IPS-NIHi11 (cell line): ENCODE measurements at regions not wholly inside any gene's neighbourhood (a gene's known extent, or its start where the extent isn't known, plus 50 kb on each side); places are given as distances from the start of the nearest gene placed in this dataset.

Experiments used
- DNase-seq: peaks from one replicate; pipeline ENCODE4 v3.0.0; 2012; ENCODE audit warnings: mixed read lengths, low spot score

DNA sequence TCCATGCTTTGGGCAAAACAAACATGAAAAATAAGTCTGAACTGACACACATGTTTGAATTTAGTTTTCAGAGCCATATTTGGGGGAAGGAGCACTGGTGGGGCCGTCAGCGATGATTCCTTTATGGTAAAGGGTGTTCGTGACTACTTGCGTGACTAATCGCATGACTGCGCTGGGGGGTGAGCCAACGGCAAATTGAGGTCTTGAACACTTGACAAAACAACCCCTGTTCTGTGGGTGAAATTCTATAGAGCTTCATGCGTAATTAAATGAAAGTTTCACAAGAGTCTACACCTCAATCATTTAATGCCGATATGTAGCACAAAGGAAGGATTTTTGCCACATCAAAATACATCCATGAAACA lies 127.5 kb upstream of the CYP1B1 start:
- DNase-seq, result no peak

DNA sequence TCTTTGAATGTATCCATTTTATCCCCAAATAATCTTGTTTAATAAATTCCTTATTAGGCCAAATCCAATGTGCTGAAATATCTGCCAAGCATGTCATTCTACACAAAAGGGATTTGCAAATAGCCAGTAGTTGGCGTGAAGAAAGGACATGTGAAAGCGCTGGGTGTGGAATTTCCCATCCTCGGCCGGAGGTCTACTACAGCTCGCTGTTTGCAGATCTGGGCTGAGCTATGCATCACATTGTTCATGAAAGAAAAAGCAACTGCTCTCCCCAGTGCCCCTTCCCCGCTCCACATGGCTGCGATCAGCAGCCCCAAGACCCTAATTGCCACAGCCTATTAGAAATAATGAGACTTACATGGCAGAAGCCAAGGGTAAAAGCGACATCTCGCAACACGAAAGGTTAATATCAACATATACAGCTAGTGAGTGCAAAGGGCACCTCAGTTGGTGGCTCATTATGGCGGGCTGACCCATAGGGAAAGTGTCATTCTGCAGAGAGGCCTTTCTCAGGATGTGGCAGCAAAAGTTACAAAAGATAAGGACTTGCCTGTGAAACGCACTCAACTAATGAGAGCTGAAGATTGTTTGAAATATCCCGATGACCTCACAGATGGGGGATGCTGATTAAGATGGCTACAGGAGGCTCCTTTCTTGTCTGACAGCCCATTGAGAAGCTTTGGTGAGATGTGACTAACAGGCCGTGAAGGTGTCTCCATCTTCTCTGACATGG lies 126.9 kb upstream of the CYP1B1 start:
- no peak for DNase-seq

DNA sequence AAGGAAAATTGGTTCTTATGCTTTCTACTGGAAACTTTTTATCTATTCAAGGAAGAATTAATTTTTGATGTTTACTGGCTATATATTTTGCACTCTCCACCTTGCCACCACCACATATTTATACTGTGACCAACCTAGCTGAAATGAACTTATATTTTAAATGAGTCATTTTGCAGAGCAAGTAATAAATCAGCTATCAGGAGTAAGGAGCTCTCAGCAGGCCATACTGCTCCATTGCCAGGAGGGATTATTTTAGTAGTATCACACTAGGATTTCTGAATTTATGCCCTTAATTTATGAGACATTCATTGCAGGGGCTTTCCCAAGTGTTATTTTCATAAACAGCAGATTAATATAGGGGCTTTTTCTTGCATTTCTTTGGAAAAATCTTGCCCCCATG lies 125.8 kb upstream of the CYP1B1 start:
- no peak for DNase-seq

DNA sequence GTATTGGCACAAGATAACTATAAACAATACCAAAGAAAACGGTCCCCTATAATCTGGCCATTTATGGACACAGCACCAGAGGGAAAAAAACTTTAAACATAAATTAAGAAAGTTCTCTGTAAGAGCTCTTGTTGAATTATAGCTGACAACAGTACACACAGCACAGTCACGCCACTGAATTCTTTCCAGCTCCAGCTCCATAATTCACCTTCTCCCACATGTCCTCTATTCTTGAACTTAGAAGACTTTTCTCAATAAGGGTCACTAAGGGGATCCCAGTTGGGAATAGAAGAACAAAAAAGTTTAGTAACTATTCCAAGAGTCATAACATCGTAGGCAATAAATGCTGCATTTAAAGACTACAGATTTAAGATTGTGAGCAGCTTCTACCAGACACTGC lies 124.6 kb upstream of the CYP1B1 start:
- no peak for DNase-seq

DNA sequence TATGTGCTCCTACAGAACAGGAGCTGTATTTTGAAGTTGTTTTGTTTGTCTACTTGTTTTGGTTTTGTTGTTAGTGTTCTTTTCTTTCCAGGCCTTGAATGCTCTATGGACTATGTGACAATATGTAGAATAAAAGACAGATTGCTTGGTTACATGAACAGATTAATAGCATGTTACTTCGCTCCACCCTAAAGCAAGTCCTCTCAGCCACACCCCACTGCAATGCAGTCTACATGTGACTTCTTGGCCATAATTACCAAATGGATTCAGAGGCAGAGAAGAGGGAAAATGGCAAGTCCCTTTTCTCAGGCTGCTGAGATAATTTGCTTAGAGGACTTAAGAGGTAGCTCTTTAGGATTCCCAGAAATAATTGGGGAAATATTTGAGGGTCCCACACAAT lies 123.2 kb upstream of the CYP1B1 start:
- DNase-seq, result no peak

DNA sequence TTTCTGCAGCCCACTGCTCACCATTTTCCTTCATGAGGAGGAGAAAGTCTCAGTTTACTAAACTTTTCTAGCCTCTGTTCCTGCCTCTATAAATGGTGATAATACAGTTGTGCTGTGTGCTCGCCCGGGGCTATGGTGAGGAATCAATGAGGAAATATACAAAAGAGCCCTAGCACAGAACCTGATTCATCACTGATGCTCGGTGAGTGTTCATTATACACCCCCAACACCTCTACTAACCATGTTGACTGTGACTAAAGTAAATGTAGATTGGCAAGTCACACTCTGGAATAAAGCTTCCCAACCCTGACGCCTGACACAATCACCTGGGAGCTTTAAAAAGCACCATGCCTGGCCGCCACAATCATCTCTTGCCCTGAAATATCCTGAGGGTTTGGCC lies 118.8 kb upstream of the CYP1B1 start:
- no peak for DNase-seq

DNA sequence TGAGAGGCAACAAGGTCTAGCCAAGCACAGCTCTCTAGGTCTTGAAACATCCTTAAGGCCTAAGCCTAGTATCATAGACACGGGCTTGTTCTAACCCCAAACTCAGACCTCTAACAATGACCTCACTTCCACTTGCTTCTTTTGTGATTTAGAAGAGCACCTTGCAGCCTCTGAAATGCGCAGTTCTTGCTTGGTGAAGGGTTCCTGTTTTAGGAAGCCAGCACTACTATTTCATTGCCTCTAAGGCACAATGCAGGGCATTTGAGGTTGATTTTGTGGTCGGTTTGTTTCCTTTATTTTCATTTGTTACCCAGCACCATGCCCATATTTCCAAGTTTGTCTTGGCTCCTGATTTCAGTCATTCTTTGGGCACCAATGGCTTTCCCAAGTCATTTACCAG lies 117.0 kb upstream of the CYP1B1 start:
- DNase-seq, result no peak

DNA sequence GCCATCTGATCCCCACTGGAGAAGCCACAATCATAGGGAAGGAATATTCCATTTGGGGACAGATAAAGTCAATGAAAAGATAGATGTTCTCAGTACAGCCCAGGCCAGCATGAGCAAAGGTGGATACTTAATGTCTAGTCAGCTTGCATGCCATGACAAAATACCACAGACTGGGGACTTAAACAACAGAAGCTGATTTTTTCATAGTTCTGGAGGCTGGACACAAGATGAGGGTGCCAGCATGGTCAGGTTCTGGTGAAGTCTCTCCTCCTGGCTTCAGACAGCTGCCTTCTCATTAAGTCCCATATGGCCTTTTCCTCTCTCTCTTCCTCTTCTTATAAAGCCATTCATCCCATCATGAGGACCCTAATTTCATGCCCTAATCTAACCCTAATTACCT lies 116.1 kb upstream of the CYP1B1 start:
- DNase-seq, result no peak

DNA sequence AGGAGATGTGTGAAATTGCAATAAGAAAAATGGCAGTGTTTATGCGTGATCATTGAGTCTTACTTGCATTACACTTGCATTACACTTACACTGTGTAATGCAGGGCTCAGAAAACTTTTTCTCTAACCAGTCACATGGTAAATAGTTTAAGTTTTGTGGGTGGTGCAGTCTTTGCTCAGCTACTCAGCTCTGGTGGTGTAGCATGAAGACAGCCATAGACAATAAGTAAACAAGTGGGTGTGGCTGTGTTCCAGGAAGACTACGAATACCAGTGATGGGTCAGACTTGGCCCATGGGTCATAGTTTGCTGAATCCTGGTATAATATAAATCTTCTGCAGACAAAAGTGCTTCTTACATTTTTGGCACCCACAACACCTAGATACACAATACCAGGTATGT lies 115.6 kb upstream of the CYP1B1 start:
- DNase-seq, result no peak

DNA sequence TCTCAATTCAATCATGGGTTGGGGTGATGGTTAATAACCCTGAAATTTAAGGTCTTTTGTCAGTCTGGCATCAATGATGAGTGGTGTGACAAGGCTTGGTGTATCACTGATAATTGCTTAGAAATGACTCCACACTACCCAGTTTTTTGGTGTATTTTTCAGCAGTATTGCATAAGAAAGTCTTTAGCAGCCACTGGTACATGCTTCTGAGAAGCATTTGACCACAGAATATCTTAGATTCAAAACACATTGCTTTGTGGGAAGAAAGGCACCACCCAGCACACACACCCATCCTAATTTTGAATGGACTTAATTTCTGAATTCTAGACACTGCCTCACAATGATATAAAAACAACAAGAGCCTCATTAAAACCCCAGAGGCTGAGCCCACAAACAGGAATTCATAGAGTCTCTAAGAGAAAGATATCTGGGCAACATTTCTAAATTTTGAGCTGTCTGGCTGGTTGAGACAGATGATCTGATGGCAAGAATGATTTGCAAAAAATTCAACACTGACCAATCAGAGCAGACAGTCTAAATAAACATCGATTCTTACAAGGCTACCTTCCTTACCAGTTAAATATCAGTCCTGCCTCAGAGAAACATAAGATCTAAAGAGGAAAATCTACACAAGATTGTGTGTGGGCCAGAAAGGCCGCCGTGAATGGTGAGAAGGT lies 114.7 kb upstream of the CYP1B1 start:
- DNase-seq, result no peak

DNA sequence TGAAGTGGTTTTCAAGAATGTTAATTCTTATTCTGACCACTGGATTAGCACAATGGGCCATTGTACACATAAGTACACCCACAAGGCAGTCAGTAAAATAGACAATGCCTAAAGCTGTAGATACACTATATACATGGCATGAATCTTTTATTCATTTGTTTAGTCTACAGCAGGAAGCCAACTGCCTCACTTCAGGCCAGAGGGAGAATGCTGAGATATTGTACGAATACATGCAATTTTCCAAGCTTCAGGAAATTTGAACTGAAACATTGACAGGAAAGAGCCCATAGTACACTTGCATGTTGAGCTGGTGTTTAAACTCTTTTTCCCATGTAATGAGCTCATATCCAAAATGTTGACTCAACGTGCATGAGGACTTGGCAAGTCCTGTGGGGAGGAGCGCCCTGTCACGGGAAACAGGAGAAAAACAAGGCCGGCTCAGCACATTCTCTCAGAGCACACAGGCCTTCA lies 111.6 kb upstream of the CYP1B1 start:
- no peak for DNase-seq

DNA sequence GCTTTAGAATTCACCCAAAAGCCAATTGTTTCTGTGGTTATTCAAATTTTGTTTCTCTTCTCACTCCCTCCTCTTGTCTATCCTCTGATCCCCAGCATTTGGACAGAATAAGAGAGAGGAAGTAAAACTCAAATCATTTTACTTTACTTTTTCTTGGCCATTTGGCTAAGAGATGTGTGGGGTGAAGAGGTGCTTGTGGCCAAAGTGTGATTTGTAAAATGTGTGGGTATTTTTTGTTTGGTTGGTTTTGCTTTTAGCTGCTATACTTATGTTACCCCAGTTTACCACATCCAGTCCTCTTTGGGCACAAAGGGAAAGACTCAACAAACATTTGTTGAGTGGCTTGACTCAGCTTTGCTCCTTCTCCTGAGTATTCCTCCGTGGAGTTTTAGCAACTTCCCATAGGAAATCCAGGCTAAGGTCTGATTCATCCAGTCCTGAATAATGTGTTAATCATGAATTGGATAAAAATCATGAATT lies 109.1 kb upstream of the CYP1B1 start:
- DNase-seq, result no peak

DNA sequence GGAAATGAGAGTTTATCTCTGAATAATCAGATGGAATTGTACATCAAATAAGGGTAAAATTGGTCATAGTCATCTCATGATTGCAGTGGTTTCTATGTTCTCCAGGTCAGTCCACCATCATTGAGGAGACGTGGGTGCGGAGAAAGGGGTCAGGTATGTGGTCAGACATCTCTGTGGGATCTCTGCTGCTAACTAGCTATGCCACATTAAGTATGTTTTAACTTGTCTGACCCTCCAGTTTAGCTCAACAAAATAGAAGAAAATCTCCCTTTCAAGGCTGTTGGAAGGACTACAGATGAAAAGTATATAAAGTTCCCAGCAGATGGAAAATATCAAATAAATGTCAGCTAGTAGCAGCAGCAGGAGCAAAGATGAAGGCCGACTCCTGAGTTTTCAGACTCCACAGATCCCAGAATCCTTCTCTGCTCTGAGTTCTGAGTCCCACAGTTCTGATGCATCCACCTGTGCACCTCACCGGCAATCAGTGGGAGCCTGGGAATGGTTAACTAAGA lies 106.6 kb upstream of the CYP1B1 start:
- DNase-seq, result no peak

DNA sequence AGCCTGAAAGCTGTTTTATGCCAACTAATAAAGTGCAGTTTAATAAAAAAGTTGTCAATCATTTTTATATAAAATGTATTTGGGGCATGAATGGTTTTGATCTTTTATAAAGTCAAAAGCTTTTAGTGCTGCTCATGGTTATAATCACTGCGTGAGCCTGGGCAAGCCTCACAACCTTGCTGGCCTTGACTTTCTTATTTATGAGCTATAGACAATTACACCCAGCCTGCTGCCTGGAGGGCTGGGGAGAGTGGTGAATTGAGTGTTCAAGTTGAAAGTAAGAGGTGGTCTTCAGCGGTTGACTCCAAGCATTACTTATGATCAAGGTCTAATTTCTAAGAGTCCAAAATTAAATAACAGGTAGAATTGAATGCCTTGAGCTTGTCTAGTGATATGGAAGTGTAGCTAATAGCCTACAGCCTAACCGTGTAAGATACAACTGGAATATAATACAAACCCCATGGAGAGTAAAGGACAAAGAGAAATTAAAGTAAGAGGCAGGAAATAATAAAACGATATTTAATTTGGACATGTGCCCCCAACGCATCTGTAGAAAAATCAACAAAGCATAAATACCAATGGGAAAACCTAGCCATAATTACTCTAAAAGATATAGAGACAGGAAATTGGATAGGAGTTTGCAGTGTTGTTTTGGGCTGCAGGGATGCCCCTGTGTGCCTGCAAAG lies 106.0 kb upstream of the CYP1B1 start:
- no peak for DNase-seq

DNA sequence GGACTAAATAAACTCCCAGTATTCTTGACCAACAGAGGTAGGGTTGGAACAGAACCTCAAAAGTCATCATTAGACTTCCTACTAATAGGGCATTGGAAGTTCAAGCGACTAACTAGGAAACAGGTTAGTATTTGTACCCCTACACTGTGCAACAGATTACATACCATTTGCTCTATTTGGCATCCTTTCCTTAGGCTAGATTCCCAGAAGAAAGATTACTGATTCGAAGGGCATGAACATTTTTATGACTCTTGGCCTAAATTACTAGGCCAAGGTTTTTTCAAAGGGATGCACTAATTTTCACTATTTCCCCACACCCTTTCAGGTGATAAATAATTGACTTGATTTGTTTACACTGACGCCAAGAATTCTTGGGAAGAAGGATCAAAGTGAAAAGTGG lies 104.8 kb upstream of the CYP1B1 start:
- DNase-seq, result no peak

DNA sequence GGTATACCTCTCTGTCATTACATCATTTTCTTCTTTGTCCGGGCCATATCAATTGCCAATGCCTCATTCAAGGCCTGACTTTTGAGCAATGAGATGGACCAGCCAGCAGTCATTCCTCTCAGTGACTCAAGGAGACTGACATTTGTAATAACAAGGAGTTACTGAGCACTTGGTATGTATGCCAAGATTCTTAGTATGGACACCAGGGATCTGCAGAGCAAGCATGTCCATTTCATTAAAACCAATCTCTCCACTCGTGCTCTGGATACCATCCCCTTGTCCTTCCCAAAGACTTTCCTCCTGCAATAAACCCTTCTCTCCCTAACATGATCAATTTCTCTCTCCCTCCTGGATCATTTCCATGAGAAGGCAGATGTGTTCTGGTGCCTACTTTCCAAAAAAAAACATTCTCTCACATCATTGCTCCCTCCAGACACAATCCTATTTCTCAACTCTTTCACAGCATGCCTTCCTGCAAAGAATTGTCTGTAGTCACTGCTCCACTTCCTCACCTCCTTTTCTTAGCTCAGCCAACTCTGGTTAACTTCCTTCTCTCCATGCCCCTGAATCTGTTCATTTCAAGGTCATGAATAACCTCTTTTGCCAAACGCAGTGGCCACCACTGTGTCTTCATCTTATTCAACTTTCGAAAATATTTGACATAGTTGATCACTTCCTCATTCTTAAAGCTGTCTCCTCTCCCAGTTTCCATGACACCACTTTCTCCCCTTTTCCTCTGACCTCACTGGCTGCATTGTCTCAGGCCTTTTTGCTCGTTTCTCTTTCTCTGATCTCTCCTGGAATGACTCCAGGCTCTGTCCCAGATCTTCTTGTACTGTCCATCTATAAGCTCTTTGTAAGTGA lies 102.8 kb upstream of the CYP1B1 start:
- DNase-seq, result no peak

DNA sequence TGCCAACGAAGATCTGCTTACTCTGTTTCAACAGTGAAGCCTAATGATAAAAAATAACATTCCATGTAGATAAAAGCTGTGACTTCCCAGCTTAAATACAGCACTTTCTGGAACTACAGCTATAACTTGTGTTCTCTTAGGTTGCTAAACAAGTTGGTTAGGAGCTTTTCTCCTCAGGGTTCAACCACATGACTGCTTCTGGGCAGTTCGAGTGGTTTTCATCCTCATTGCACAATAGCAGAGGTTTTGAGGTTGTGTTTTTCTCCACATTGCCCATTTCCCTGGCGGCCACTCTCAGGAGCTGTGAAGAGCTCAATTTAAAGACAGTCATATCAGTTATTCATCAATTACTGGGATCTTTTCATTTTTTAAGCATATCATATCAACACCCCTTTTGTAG lies 102.2 kb upstream of the CYP1B1 start:
- DNase-seq, result no peak

DNA sequence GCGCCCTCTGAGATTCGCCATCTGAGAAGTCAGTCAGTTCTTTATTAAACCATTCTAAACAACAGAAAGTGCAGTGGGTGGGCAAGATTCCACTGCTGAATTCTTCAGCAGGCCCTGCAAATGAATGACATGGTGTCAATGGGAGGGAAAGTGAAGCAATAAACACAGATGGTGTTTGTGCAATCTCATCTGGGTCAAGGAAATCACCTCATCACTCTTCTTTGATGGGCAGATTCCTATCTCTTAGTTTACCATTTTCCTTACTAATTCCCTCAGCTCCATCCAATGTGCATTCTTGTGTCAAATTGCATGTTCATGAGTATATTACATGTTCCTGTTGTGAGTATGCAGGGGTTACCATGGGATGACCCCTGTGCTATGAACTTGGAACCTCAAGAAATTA lies 100.7 kb upstream of the CYP1B1 start:
- no peak for DNase-seq

DNA sequence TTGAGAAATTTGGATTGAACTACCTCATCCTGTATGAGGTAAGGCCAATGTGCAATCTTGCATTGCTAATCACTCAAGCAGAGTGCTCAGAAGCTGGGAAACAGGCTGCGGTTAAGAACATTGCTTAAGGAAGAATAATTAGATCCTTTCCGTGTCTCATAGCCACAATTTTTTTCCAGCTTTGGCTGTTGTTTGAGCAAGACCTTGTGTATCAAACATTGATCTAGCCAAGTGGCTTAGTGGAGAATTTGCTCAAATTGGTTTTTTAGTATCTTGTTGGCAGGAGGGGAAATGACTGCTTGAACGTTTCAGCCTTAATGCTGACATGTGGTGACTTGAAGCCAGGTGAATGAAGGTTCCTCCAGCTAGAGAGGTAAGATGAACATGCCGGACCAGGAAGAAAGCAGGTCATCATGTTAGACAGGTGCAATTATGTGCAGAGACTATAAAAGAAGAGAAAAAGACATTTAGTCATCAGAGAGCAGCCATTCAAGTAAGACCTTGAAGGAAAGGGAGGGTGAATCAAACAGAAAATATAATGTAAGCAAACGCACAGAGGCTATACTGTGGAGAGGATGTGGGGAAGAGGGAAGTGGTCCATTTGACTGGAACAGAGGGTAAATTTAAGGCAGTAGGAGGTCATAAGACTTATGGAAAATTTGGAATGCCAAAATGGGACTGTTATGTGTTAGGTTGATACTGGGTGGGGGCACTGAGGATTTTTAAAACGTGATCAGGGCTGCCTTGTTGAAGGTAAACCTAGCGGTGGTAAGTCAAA lies 98.9 kb upstream of the CYP1B1 start:
- no peak for DNase-seq

DNA sequence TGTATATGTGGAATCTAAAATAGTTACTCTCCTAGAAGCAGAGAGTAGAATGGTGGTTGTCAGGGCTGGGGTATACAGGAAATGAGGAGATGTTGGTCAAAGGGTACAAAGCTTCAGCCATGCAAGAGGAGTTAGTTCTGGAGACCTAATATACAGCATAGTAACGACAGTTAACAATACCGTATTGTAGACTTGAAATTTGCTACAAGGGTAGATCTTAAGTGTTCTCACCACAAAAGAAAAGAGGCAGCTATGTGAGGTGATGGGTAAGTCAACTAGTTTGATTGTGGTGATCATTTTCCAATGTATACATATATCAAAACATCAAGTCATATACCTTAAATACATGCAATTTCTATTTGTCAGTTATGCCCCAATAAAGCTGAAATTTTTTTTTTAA lies 98.2 kb upstream of the CYP1B1 start:
- DNase-seq, result no peak

DNA sequence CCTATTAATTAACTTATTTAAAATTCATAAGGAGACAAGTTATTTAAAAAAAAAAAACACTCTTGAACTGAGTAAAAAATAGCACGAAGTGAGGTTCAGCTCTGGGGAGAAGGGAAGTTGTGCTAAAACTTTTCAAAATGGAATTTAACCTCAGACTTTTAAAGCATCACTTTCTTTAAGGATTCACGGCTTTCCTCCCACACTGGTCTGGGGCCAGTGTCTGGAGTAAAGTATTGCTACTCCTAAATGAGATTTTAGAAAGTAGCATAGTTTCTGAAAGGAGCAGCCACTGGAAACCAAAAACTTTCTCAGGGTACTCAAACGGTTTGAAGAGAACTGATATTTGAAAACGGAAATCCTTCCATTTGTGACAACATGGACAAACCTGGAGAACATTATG lies 97.7 kb upstream of the CYP1B1 start:
- no peak for DNase-seq
